ENCODE measurements at regions not wholly inside any gene's neighbourhood (a gene's known extent, or its start where the extent isn't known, plus 50 kb on each side); places are given as distances from the start of the nearest gene placed in this dataset.

DNA sequence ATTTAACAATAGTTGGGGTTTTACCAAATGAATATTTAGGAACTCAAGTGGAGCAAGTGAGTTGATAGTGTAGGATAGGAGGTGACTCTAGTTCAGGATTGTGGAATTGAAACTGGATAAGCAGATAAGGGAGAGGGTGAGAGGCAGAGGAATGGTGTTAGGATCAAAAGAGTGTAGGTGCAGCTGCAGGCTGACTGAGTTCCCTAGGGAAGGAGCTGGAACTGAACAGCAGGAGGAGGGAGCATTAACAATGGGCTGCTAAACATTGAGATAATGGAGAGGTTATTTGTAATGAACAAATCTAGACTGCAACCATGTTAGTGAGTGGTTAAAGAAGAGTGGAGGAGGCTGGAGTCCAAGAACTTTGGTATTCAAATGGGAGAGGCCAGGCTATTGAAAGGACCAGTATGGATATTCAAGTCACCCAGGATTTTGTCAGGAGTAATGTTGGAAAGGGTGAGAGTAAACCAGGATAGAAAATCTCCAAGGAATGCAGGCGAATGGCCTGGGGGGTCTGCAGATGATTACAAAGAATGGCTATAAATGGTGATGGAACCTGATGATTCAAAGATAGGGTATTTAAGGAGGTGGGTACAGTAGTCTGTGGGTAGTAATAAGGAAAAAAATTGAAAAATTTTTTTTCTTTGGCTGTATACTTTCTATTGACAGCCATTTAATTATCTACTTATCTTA lies 497.1 kb upstream of the TENM3 start:
- Histone ChIP-seq H3K4me1 (ENCODE audit: insufficient read depth, low read length) (no peaks in the 10 kb centered on the region), H3K9me3 (ENCODE audit: low read depth, low read length) (no peaks in the 10 kb centered on the region), H3K27me3 (ENCODE audit: insufficient read depth, low read length) (no peaks in the 10 kb centered on the region), H3K4me3 (ENCODE audit: low read length) (no peak overlapping the region)

DNA sequence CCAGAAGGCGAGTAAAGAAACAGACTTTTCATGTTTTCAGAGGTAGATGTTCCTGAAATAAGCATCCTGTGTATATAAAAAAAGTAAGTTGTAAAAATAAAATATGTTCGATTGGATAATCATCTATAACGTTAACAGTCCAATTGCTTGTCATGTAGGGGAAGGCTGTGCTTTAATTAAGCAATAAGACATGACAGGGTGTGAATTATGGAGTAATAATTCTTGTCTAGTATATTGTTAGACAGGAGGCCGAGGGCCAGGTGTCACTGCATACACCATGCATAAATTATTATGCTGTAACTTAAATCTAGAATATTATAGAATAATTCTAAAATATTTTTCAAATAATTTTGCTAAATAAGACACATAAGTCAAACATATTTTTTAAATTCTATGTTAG lies 494.6 kb upstream of the TENM3 start:
- Histone ChIP-seq H3K9me3 (ENCODE audit: low read depth, low read length) (peaks cover 4% of the 10 kb centered on the region), H3K4me1 (ENCODE audit: insufficient read depth, low read length) (no peaks in the 10 kb centered on the region), H3K4me3 (ENCODE audit: low read length) (no peak overlapping the region), H3K27me3 (ENCODE audit: insufficient read depth, low read length) (no peaks in the 10 kb centered on the region)

DNA sequence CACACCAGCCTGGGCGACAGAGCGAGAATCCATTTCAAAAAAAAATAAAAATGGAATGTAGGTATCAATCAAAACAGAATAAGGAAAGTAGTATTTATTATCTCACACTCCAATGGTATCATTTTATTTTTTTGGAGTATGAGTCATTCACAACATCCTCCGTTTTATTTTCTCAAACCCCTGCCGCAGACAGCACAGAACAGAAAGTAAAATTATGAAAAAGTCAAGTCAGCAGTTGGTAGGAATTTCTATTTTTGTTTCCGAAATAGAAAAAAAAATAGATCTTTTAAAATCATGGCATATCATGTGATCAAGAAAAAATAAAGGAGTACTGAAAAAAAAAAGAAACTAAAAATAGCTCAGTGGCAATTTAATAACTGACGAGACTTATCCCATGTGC lies 490.7 kb upstream of the TENM3 start:
- no peaks in the 10 kb centered on the region for H3K4me1 ChIP-seq (ENCODE audit: insufficient read depth, low read length)
- H3K27me3 ChIP-seq (ENCODE audit: insufficient read depth, low read length), result no peaks in the 10 kb centered on the region
- no peak overlapping the region for H3K4me3 ChIP-seq (ENCODE audit: low read length)
- peaks cover 4% of the 10 kb centered on the region for H3K9me3 ChIP-seq (ENCODE audit: low read depth, low read length)

DNA sequence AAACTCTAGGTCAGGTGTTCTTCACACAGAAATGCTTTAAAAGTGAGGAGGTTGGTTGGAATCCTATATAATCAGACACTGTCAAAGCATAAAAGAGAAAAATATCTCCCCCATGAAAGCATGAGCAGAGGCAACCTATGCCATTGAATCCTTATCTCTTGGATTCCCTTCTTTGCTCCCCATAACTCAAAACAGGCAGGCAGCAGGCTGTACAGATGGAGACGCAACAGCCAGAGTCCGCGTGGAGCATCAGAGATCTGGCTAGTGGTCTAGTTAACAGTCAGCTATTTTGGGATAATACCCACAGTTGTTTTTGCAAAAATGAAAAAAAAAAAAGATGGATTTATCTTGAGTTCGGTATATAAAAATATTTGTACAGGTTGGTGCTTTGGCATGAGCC lies 490.0 kb upstream of the TENM3 start:
- no peaks in the 10 kb centered on the region for H3K4me1 ChIP-seq (ENCODE audit: insufficient read depth, low read length)
- H3K27me3 ChIP-seq (ENCODE audit: insufficient read depth, low read length), result no peaks in the 10 kb centered on the region
- H3K4me3 ChIP-seq (ENCODE audit: low read length), result no peak overlapping the region
- peaks cover 4% of the 10 kb centered on the region for H3K9me3 ChIP-seq (ENCODE audit: low read depth, low read length)

DNA sequence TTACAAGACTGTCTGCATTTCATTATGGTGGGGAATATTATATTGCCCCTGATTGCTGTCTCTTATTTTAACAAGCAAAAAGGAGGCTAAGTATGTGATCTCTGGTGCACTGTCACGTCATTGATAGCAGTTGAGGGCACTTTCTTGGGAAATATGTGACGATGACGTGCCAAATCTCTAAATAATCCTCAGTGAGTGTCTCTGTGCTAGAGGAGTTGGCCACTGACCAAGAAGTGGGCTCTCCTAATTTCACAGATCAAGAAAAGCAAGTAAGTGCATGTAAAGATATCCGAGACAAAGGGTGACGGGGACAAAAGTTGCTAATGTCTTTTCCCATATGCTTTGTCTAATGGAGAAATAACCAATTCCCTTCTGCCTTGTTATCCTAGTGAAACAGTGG lies 487.4 kb upstream of the TENM3 start:
- Histone ChIP-seq H3K9me3 (ENCODE audit: low read depth, low read length) (peaks cover 4% of the 10 kb centered on the region), H3K27me3 (ENCODE audit: insufficient read depth, low read length) (no peaks in the 10 kb centered on the region), H3K4me1 (ENCODE audit: insufficient read depth, low read length) (no peaks in the 10 kb centered on the region)

DNA sequence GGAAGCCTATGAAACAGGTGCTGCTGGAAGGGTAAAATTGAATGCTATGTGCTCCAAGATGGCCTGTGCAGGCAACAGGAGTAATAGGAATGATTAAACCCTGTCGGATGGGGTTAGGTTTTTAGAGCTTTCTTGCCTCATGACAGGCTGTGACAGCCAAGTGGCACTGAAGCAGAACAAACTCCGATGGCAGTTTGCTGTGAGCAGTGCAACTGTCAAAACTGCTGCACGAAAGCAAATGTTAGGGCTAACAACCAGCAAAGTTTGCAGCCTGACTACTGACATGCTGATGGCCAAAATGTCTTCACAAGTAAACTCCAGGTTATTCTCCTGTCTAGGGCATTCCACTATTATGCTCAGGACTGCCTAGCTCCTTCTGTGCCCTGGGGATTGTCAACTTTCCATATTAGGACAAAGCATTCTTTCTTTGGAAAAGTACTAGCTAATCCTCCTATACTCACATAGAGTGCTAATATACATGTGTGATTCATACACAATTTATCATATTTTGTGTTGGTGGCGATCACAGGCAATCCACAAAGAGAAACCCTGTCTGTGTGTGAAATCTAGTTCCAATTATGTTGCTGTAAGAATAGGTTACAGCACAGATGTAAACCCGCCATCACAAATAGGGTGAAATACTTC lies 486.6 kb upstream of the TENM3 start:
- no peak overlapping the region for H3K4me3 ChIP-seq (ENCODE audit: low read length)
- H3K4me1 ChIP-seq (ENCODE audit: insufficient read depth, low read length), result no peaks in the 10 kb centered on the region
- H3K9me3 ChIP-seq (ENCODE audit: low read depth, low read length), result peaks cover 4% of the 10 kb centered on the region
- H3K27me3 ChIP-seq (ENCODE audit: insufficient read depth, low read length), result no peaks in the 10 kb centered on the region

More for the DNA sequence above, 487.4 kb upstream of the TENM3 start:
- H3K4me3 ChIP-seq (ENCODE audit: low read length), result no peak overlapping the region

DNA sequence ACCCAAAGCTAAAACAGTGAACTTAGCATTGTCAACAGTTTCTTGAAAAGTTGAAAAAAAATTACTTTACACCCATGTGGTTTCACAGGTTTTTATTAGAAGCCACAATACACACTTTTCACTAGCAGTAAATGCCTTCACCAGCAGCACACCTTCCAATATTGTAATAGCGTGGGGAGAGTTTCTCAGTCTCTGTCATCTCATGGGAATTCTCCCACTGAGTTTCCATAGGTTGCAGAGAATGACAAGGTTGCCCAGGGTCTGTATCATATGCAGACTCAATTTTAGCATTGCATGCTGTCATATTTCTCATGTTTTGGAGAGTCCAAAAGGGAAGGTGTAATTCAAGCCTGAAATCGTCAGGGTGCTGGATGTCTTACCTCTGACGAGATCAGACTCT lies 486.1 kb upstream of the TENM3 start:
- H3K9me3 ChIP-seq (ENCODE audit: low read depth, low read length), result peaks cover 4% of the 10 kb centered on the region
- H3K4me3 ChIP-seq (ENCODE audit: low read length), result no peak overlapping the region
- no peaks in the 10 kb centered on the region for H3K27me3 ChIP-seq (ENCODE audit: insufficient read depth, low read length)
- H3K4me1 ChIP-seq (ENCODE audit: insufficient read depth, low read length), result no peaks in the 10 kb centered on the region

DNA sequence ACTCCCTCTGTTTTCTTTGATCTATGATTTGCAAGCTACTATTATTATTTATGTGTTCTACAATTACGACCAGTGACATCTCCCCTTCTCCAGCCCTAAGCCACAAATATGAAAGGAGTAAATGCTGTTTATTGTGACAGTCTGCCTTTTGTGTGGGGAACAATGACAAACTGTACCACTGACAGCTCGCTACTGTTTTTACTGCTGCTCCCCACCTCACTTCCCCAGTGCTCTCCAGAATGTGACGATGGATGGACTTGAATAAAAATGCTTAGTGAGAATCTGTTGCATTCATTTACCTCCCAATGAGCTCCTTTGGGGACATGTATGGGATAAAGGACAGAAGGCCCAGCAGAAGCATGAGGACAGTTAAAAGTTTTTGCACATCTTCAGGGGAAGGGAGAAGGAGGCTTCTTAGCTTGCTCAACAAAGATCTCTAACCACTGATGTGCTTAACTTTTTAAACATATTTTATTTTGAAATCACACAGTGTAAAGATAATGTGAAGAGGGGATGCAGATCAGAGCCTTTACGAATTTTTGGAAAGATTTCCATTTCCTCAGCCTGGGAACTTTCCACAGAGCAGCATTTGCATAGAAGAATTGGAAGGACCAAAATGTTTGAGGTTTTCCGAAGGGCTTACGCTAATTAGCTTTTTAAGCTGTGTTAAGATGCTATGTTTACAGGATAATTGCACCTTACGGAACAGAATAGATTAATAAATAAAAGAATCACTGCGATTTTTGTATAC lies 485.1 kb upstream of the TENM3 start:
- H3K9me3 ChIP-seq (ENCODE audit: low read depth, low read length), result peaks cover under 1% of the 10 kb centered on the region
- H3K4me1 ChIP-seq (ENCODE audit: insufficient read depth, low read length), result no peaks in the 10 kb centered on the region
- H3K4me3 ChIP-seq (ENCODE audit: low read length), result no peak overlapping the region
- H3K27me3 ChIP-seq (ENCODE audit: insufficient read depth, low read length), result no peaks in the 10 kb centered on the region

DNA sequence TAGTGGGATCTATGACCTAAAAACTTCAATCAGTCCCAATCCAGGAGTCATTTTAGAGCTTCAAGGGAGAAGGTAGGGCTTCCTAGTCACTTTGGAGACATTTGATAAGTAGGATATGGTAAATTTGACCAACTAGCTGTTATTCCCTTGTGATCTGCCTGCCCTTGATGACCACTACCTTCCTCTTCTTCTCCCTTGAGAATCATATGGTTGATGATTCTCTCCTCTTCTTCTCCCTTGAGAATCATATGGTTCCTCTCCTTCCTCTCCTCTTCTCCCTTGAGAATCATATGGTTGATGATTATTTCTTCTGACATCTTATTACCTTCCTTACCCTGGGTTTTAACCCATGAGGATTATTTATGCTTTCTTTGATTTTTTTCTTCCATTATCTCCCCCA lies 482.6 kb upstream of the TENM3 start:
- Histone ChIP-seq H3K27me3 (ENCODE audit: insufficient read depth, low read length) (no peaks in the 10 kb centered on the region), H3K4me1 (ENCODE audit: insufficient read depth, low read length) (no peaks in the 10 kb centered on the region), H3K4me3 (ENCODE audit: low read length) (no peak overlapping the region), H3K9me3 (ENCODE audit: low read depth, low read length) (no peaks in the 10 kb centered on the region)

DNA sequence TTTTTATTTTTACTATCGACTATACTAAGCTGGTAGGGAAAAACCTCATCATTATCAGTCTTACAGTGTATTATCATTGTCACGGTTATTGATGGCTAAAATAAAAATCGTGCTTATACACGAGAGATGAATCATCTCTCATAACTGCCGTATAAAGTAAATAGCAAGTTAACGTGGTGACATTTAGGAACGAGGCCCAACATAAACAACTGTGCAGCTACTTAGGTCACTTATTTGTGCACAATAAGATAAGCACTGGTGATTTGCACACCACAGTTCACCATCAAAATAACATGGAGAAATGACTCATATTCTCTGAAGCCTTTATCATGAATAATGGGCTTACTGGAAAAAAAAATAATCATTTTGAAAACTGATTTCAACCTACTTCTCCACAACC lies 482.0 kb upstream of the TENM3 start:
- H3K27me3 ChIP-seq (ENCODE audit: insufficient read depth, low read length), result no peaks in the 10 kb centered on the region
- no peak overlapping the region for H3K4me3 ChIP-seq (ENCODE audit: low read length)
- H3K4me1 ChIP-seq (ENCODE audit: insufficient read depth, low read length), result no peaks in the 10 kb centered on the region
- no peaks in the 10 kb centered on the region for H3K9me3 ChIP-seq (ENCODE audit: low read depth, low read length)

DNA sequence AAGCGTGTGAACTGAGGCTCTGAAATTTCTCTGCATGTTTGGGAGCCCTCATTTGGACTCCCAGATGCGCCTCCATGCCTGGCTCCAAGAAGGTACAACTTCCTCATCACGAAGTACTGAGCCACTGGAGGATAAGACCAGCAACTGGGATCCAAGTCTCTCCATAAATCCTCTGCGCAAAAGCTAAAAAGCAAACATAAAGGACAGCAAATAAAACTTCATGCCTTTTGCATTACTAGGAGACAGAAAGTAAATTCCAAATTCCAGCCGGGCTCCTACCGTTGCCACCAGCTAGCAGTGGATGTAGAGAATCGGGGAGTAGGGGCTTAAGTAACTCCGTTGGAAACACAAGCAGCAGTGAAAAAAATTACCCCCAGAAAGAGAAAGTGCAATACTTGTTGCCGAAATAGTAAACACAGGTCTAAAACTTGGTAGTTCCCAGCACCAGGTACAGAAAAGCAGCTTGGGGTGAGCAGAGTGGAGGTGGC lies 477.1 kb upstream of the TENM3 start:
- no peaks in the 10 kb centered on the region for H3K4me1 ChIP-seq (ENCODE audit: insufficient read depth, low read length)
- no peaks in the 10 kb centered on the region for H3K27me3 ChIP-seq (ENCODE audit: insufficient read depth, low read length)
- H3K9me3 ChIP-seq (ENCODE audit: low read depth, low read length), result no peaks in the 10 kb centered on the region
- no peak overlapping the region for H3K4me3 ChIP-seq (ENCODE audit: low read length)

DNA sequence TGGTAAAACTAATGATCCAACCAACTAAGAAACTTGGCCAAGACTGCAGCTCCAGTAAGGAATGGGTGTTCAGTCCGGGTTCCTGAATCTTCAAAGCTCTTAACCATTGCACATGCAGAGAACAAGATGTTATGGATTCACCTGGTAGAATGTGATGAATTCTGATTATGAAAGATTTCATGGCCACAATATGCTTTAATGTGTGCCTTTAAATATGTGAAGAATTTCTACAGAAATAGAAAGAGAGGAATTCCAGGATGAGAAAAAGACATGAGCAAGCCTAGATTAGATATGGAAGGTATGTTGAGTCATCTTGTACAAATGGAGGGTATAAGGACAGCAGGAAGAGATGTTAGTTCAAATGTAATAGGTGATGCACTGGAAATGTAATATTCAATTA lies 472.2 kb upstream of the TENM3 start:
- Histone ChIP-seq H3K27me3 (ENCODE audit: insufficient read depth, low read length) (no peaks in the 10 kb centered on the region), H3K4me1 (ENCODE audit: insufficient read depth, low read length) (no peaks in the 10 kb centered on the region), H3K4me3 (ENCODE audit: low read length) (no peak overlapping the region), H3K9me3 (ENCODE audit: low read depth, low read length) (no peaks in the 10 kb centered on the region)

DNA sequence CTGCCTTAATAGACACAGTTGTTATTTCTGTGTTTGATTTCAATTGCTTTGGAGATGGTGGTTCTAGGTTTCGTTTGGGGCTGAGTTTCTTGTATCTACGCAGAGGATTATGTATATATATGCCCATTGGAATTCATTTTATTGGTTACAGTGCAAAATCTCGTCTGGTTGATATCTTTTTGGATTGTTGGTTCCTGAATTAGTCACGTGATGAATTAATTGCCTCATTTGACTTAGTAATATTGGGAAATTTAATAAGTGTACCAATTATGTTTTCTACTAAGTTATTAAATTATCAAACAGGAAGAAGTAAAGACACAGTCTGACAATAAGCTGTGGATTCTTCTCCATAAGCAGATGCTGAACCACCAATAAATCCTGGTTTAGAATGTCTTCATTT lies 467.9 kb upstream of the TENM3 start:
- H3K9me3 ChIP-seq (ENCODE audit: low read depth, low read length), result no peaks in the 10 kb centered on the region
- no peak overlapping the region for H3K4me3 ChIP-seq (ENCODE audit: low read length)
- H3K4me1 ChIP-seq (ENCODE audit: insufficient read depth, low read length), result no peaks in the 10 kb centered on the region
- no peaks in the 10 kb centered on the region for H3K27me3 ChIP-seq (ENCODE audit: insufficient read depth, low read length)

DNA sequence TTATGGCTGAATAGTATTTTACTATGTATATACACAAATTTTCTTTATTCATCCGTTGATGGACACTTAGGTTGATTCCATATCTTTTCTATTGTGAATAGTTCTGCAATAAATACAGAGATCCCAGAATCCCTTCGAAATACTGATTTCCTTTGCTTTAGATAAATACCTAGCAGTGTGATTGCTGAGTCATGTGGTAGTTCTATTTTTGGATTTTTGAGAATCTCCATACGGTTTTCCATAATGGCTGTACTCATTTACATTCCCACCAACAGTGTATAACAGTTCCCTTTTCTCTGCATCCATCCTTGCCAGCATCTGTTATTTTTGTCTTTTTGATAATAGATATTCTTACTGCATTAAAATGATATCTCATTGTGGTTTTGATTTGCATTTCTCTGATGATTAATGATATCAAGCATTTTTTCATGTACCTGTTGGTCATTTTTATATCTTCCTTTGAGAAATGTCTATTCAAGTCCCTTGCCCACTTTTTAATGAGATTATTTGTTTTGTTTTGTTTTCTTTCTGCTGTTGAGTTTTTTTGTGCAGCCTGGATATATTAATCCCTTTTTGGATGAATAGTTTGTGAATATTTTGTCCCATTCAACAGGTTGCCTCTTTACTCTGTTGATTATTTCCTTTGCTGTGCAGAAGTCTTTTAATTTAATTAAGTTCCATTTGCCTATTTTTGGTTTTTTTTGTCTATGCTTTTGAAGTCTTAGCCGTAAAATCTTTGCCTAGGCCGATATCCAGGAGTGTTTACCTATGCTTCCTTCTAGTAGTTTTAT lies 466.7 kb upstream of the TENM3 start:
- Histone ChIP-seq H3K9me3 (ENCODE audit: low read depth, low read length) (no peaks in the 10 kb centered on the region), H3K27me3 (ENCODE audit: insufficient read depth, low read length) (no peaks in the 10 kb centered on the region), H3K4me3 (ENCODE audit: low read length) (no peak overlapping the region), H3K4me1 (ENCODE audit: insufficient read depth, low read length) (no peaks in the 10 kb centered on the region)

DNA sequence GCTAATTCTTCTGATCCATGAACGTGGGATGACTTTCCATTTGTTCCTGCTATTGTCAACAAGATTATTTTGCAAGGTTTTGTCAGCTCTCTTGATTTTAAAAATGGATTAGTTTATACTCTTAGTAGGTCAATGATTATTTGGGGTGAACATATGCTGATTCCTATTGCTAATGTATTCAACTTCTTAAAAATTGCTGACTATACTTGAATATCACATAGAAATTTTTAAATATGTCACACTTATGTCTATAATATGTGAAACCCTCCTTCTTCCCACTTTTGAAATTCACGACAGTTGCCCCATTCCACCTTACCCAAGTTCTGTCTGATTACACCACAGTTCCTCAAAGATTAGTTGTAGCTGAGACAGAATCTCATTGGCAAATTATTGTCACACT lies 465.7 kb upstream of the TENM3 start:
- no peaks in the 10 kb centered on the region for H3K9me3 ChIP-seq (ENCODE audit: low read depth, low read length)
- H3K27me3 ChIP-seq (ENCODE audit: insufficient read depth, low read length), result no peaks in the 10 kb centered on the region
- no peak overlapping the region for H3K4me3 ChIP-seq (ENCODE audit: low read length)
- H3K4me1 ChIP-seq (ENCODE audit: insufficient read depth, low read length), result no peaks in the 10 kb centered on the region
